GOT3 (cell line): ENCODE measurements at regions not wholly inside any gene's neighbourhood (a gene's known extent, or its start where the extent isn't known, plus 50 kb on each side); places are given as distances from the start of the nearest gene placed in this dataset.
A peak's percentile ranks its signal among the peaks of the same experiment; 100 is the strongest.

ENCODE experiments used
- DNase-seq: peaks from one replicate; lab custom pipeline; 2025; ENCODE audit warnings: mixed read lengths; lab: John Stamatoyannopoulos, UW

GRCh38 chr10:121171825-121172787, 320.9 kb downstream of the WDR11 start:
- DNase-seq, result no peak

GRCh38 chr10:121179006-121179405, 327.8 kb downstream of the WDR11 start:
- no peak for DNase-seq

- DNase-seq, result no peak
These were observed 331.1 kb downstream of the WDR11 start for GRCh38 chr10:121182219-121182618.

DNA sequence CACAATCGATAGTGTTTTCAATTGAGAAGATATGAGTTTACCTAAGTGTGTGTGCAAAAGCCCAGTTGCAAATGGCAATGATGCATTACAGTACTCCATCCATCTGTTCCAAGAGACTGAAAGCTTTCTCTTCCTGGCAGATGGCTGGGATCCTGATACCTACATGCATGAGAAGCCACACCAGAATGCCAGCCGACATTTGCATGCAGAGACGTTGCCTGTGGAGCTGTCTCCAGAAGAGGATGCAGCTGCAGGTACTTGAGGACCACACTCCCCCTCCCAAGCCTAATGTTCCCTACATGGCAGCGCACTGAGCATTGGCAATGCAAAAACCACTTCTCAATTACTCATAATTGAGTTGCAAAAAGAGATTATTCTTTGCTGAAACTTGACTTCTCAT, 332.1 kb downstream of the WDR11 start:
- no peak for DNase-seq

GRCh38 chr10:121183707-121184106, 332.5 kb downstream of the WDR11 start:
- DNase-seq, result no peak

- DNase-seq, result no peak
These were observed 334.8 kb downstream of the WDR11 start for GRCh38 chr10:121185816-121186455.

GRCh38 chr10:121187391-121187790, 336.2 kb downstream of the WDR11 start:
- DNase-seq, result no peak

- no peak for DNase-seq
These were observed 336.8 kb downstream of the WDR11 start for GRCh38 chr10:121188005-121188404.

GRCh38 chr10:121189066-121189465, 337.9 kb downstream of the WDR11 start:
- DNase-seq, result no peak

DNA sequence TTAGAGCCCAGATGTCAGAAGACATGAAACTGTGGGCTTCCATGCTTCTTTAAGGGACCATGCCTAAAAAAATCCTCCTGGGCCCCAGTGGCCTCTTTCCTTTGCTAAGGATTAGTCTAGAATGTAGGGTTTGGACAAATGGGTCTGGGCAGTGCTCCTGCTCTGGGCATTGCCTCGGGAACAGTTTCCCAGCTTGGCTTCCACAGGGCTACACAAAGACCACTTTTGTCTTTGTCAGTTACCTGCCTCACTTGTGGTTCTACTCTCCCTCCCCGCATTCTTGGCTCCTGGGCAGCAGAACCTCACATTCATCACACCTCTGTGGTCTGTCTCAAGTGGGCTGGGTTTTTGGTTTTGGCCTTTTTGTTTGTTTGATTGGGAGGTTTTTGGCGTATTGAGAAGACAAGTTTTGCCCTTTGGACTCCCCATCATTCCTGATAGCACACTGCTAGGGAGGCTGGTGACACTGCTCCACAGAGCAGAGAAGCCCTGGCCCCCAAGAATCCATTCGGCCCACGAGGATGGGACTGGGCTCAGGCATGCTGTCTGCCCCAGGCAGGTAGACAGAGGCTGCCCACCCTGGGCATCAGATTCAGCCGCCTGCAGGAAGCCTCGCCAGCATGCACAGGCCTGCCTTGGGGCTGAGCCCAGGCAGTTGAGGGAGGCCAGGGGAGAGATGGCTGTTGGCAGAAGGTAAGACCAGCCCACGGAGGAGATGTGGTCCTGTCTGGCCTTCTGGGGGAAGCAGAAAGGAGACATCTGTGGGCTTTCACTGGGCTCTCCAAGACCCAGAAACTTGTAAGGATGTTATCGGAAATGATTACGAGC, 343.7 kb downstream of the WDR11 start:
- DNase-seq, result no peak

DNA sequence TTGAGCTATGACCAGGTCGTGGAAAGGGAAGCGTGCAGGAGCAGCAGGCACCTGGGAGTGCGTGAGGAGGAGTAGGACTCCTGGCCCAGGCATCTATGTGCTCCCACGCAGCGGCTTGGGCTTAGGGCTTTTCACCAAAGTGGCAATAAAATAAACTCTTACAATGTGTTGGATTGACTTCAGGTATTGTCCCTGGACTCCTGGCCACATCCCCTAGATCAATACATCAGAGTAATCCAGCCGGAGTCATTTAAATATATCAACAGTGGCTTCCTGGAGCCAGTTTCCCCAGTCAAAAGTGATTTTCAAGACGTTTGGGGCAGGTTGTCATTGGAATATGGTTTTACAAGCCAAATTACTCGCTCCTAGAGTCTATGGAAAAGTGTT, 344.4 kb downstream of the WDR11 start:
- no peak for DNase-seq

DNA sequence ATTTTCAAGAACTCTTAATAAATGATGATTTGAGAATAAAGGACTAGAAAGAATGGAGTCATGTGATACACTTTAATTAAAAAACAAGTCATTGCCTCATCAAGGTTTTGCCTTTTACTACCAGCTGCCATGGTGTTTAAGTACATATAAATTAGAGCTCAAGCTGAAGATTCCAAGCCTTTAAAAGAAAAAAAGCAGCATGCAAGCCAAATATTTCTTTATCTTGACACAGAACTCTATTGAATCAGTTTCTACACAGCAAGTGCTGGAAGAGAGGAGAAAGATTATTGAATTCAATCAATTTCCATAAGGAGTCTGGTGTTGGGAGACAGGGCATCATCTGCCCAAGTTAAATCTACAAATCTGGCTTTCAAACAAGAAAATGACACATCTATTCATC, 347.9 kb downstream of the WDR11 start:
- DNase-seq, result no peak

GRCh38 chr10:121205625-121206024, 354.5 kb downstream of the WDR11 start:
- no peak for DNase-seq

DNA sequence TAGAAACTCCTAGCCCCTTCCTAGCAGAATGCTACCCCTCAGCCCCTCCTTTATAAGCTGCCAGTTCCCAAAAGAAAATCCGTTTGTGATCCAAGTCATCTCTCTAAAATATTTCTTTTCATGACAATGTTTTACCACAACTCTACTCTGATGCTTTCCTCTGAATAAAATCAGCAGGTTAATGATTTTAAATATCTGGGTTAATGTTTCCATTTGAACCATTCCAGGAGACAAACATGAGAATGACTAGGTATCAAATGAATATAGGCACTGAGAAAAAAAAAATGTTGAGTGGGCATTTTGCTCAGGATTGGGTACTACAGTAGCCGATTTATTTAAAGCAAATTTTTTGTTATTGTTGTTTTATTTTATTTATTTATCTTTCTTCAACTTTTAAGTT, 360.3 kb downstream of the WDR11 start:
- no peak for DNase-seq

- DNase-seq, result no peak
These were observed 362.3 kb downstream of the WDR11 start for GRCh38 chr10:121213437-121213836.

GRCh38 chr10:121216295-121216694, 365.1 kb downstream of the WDR11 start:
- DNase-seq, result no peak

DNA sequence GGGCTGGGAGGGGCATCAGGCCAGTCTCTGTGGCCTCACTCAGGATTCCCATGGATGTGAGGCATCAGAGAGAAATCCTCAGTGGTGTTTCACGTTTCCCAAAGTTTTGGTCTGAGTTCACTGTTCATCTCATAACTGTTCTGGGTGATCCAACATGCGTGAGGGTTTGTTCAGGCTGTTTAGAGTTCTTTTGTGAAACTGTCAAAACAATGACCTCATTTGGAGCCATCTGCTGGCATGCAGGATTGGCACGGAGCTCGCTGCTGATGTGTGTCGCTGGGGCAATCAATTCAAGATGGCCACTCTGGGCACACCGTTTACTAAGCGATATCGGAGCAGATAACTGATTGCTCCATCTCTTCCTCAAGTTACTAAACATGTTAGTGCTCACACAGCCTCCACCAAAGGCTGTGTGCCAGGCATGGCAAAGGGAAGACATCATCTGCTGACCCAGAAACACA, 365.6 kb downstream of the WDR11 start:
- DNase-seq, result peak; percentile 10

- DNase-seq, result no peak
These were observed 366.2 kb downstream of the WDR11 start for GRCh38 chr10:121217331-121217730.

DNA sequence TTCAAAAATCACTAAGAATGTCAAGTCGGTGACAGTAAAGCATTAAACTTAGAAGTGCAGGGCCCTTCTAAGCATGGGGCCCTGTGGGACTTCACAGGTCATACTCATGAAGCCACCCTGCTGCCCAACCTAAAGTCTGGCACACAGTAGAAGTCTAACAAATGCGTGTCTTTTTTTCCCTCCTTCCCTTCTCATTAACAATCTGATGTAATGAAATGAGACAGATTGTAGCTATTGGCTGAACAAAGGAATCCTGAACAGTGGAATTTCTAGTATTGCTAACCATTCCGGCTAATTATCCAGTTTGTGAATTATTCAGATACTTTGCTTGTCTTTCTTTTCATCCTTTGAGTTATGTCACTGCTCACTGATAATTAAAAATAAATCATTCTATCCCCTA, 369.9 kb downstream of the WDR11 start:
- DNase-seq, result no peak

GRCh38 chr10:121221991-121222390, 370.8 kb downstream of the WDR11 start:
- DNase-seq, result no peak

GRCh38 chr10:121222842-121223241, 371.7 kb downstream of the WDR11 start:
- no peak for DNase-seq

- DNase-seq, result no peak
These were observed 367.2 kb downstream of the FGFR2 start for GRCh38 chr10:121231079-121231478.
